Activated T-helper 1 cell treated with anti-CD3 and anti-CD28 coated beads, Interleukin-12 subunit alpha, Interleukin-12 subunit beta, Interleukin-2, Interleukin-4 antibody, amounts not matched to agents 30 ng/mL and 10 ng/mL and 1 ng/mL, durations not matched to agents 14 hours and 24 hours and 36 hours (primary cell): ENCODE measurements at regions not wholly inside any gene's neighbourhood (a gene's known extent, or its start where the extent isn't known, plus 50 kb on each side); places are given as distances from the start of the nearest gene placed in this dataset.
A peak's percentile ranks its signal among the peaks of the same experiment; 100 is the strongest.

Experiments used
- DNase-seq: peaks from one replicate; pipeline ENCODE4 v3.0.0; 2021; ENCODE audit warnings: low spot score
- H3K27ac Mint-ChIP-seq: one replicate; pipeline ENCODE4 v1.8.0; 2021; ENCODE audit warnings: mild to moderate bottlenecking, mixed read lengths
- H3K27me3 Mint-ChIP-seq: one replicate; pipeline ENCODE4 v1.8.0; 2022; ENCODE audit warnings: mild to moderate bottlenecking, moderate library complexity, mixed read lengths; ENCODE audit not compliant: insufficient read depth
- H3K36me3 Mint-ChIP-seq: one replicate; pipeline ENCODE4 v1.8.0; 2021; ENCODE audit warnings: low read depth, mixed read lengths
- H3K4me1 Mint-ChIP-seq: one replicate; pipeline ENCODE4 v1.8.0; 2021; ENCODE audit warnings: low read depth, mixed read lengths
- H3K4me3 Mint-ChIP-seq: one replicate; pipeline ENCODE4 v1.8.0; 2021; ENCODE audit warnings: mild to moderate bottlenecking, moderate library complexity, mixed read lengths
- H3K9me3 Mint-ChIP-seq: one replicate; pipeline ENCODE4 v1.8.0; 2021; ENCODE audit warnings: mixed read lengths
- intact Hi-C: fragments of 100-400 bp; cut with micrococcal nuclease; formaldehyde crosslinking; loops from one replicate; pipeline ENCODE4 v1.15.1; 2024

DNA sequence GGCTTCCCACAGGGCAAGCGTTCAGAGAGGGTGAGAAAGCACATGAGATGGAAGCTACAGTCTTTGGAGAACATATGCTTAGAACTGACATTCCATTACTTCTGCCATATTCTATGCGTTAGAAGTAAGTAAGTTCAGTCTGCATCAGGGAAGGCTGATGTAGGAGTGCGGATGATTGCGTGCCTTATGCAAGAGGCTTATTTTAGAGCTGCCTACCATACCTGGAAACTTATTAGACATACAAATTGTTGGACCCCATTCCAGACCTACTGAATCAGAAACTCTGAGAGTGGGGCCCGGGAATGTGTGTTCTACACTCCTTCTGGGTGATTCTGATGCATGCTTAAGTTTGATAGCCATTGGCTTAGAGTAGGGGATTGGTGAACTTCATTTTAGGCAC is 174.9 kb downstream of the KTN1 start:
- Mint-ChIP-seq H3K27me3 (peaks cover 7% of the 10 kb centered on the region), H3K36me3 (peaks cover 23% of the 10 kb centered on the region), H3K9me3 (no peaks in the 10 kb centered on the region), H3K4me3 (no peak overlapping the region), H3K4me1 (peaks cover 50% of the 10 kb centered on the region), H3K27ac (no peak overlapping the region)
- intact Hi-C loops, result no loop called here
- DNase-seq, result no peak

- Mint-ChIP-seq H3K36me3 (peaks cover 20% of the 10 kb centered on the region), H3K27ac (no peak overlapping the region), H3K4me1 (peaks cover 48% of the 10 kb centered on the region), H3K4me3 (no peak overlapping the region), H3K9me3 (no peaks in the 10 kb centered on the region), H3K27me3 (peaks cover 7% of the 10 kb centered on the region)
- DNase-seq, result no peak
- intact Hi-C loops, result no loop called here
These were observed 176.1 kb downstream of the KTN1 start for GRCh38 chr14:55756078-55756477.

DNA sequence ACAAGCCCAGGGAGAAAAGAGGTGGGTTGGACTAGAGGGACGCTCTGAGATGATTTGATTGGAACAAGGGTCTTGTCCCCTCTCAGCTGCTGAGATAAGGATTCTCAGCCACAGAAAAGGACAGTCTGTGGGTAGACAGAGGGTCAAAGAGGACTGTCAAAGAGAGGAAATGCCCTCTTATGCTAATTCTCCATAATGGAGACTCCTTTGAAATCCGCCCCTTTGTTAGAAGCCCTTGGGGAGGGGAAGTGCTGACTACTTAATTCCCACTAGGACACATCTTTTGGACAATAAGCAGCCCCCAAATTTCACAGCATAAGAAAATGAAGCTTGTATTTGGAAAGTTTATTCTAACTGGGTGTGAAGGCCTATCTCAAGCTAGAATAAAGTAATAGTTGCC is 176.6 kb downstream of the KTN1 start:
- no peak for DNase-seq
- no peak overlapping the region for H3K27ac Mint-ChIP-seq
- H3K4me1 Mint-ChIP-seq, result peaks cover 52% of the 10 kb centered on the region
- no peaks in the 10 kb centered on the region for H3K9me3 Mint-ChIP-seq
- H3K27me3 Mint-ChIP-seq, result peaks cover 7% of the 10 kb centered on the region
- peaks cover 18% of the 10 kb centered on the region for H3K36me3 Mint-ChIP-seq
- H3K4me3 Mint-ChIP-seq, result peak overlapping the region; percentile 12
- intact Hi-C loops, result no loop called here

- no peak for DNase-seq
- intact Hi-C loops, result no loop called here
- H3K36me3 Mint-ChIP-seq, result peaks cover 15% of the 10 kb centered on the region
- H3K4me3 Mint-ChIP-seq, result no peak overlapping the region
- H3K9me3 Mint-ChIP-seq, result no peaks in the 10 kb centered on the region
- H3K27ac Mint-ChIP-seq, result no peak overlapping the region
- peaks cover 58% of the 10 kb centered on the region for H3K4me1 Mint-ChIP-seq
- H3K27me3 Mint-ChIP-seq, result peaks cover 10% of the 10 kb centered on the region
These were observed 178.8 kb downstream of the KTN1 start for GRCh38 chr14:55758796-55759195.

DNA sequence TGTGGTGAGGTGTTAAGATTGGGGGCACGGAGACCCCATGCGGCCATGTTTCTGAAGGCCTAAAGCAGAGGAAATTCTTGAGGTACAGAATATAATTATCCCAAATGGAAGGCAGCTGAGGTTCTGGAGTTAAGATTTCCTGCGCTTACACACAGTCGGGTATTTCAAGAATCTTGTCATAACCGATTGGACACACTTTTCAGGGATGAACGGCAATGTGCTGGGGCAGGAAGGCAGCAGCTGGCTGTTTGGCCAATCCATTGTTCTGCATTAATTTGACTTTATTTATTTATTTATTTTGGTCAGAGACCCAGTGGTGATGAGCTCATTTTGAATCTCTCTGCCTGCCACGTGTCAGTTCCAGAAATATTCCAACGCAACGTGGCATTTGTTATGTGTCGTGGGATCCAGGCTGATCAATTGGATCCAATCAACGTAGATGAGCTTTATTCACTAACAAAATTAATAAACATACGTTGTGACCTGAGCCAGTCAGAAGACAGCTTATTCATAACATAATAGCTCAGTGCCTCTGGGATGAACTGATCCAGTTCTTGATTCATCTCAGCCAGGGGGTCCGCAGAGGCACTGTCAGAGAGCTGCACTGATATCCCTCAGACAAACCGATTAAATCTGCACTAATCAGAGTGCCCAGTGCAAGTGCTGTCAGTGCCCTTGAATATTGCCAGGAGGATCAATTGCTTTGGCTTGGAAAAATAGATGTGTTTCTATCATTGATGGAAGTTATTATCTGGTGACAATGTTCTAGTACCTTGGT is 181.0 kb downstream of the KTN1 start:
- intact Hi-C loops, result no loop called here
- Mint-ChIP-seq H3K9me3 (peaks cover 14% of the 10 kb centered on the region), H3K4me3 (peak overlapping the region; percentile 62), H3K27me3 (peaks cover 10% of the 10 kb centered on the region), H3K36me3 (peaks cover 15% of the 10 kb centered on the region), H3K4me1 (peaks cover 57% of the 10 kb centered on the region), H3K27ac (peak overlapping the region; percentile 56)
- no peak for DNase-seq

- H3K27ac Mint-ChIP-seq, result peak overlapping the region; percentile 80
- H3K9me3 Mint-ChIP-seq, result peaks cover 14% of the 10 kb centered on the region
- H3K4me3 Mint-ChIP-seq, result peak overlapping the region; percentile 62
- intact Hi-C loops, result no loop called here
- H3K27me3 Mint-ChIP-seq, result peaks cover 10% of the 10 kb centered on the region
- DNase-seq, result no peak
- H3K4me1 Mint-ChIP-seq, result peaks cover 51% of the 10 kb centered on the region
- peaks cover 9% of the 10 kb centered on the region for H3K36me3 Mint-ChIP-seq
These were observed 181.6 kb downstream of the KTN1 start for GRCh38 chr14:55761651-55762050.

DNA sequence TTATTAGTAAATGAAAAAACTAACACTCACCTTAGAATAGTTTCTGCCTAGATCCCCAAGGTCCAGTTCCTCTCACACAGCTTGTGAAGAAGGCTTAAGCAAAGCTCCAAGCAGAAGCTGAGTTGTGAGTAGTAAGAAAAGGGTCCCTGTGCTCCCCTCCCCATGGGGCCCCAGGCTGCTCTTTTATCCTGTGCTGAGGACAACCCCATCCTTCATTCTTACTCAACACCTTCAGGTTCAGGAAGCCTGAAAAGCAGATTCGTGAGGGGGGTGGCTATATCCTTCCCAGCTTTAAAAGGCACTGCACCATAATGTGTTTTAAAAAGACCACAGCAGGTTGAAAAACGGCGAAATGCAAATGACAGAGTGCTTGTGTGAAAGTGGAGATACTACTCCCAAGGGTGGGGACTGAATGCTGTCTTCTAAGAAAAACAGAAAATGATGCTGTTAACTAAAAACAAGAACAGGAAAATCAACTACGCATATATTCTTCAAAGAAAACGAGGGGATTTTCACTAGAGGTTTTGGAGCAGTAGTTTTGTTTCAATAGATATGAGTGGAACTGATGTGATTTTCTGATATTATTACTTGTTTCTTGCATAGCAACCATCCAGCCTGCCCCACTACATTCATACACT is 182.7 kb downstream of the KTN1 start:
- H3K27ac Mint-ChIP-seq, result peak overlapping the region; percentile 54
- peaks cover 58% of the 10 kb centered on the region for H3K4me1 Mint-ChIP-seq
- intact Hi-C loops, result loop anchor here (1.0 kb wide), 2 partner anchors 41 to 45 kb away; no protein-coding TSS in a partner anchor
- peaks cover 14% of the 10 kb centered on the region for H3K9me3 Mint-ChIP-seq
- peak overlapping the region; percentile 62 for H3K4me3 Mint-ChIP-seq
- peak; percentile 20 for DNase-seq
- peaks cover 10% of the 10 kb centered on the region for H3K27me3 Mint-ChIP-seq
- H3K36me3 Mint-ChIP-seq, result peaks cover 8% of the 10 kb centered on the region

DNA sequence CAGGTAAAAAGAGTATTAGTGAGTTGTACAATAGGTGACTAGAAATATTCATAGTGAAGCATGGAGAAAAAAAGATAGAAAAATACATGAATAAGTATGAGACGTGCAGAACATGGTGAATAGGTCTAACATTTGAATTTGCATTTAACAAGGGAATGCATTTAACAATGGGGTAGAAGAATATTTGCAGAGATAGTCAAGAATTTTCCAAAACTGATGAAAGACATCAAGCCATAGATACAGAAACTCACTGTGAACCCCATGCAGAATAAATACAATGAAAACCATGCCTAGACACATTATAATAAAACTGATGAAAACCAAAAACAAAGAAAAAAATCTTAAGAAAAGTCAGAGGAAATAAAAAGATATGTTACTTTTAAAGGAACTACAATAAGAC is 184.8 kb downstream of the KTN1 start:
- intact Hi-C loops, result no loop called here
- Mint-ChIP-seq H3K4me1 (peaks cover 50% of the 10 kb centered on the region), H3K27ac (no peak overlapping the region), H3K36me3 (peaks cover 5% of the 10 kb centered on the region), H3K4me3 (no peak overlapping the region), H3K9me3 (peaks cover 20% of the 10 kb centered on the region), H3K27me3 (peaks cover 3% of the 10 kb centered on the region)
- no peak for DNase-seq

- Mint-ChIP-seq H3K4me1 (peaks cover 48% of the 10 kb centered on the region), H3K9me3 (peaks cover 20% of the 10 kb centered on the region), H3K36me3 (peaks cover 5% of the 10 kb centered on the region), H3K27ac (no peak overlapping the region), H3K27me3 (peaks cover 3% of the 10 kb centered on the region), H3K4me3 (no peak overlapping the region)
- intact Hi-C loops, result no loop called here
- DNase-seq, result no peak
These were observed 186.1 kb downstream of the KTN1 start for GRCh38 chr14:55766071-55766470.

GRCh38 chr14:55767286-55767685 is 187.3 kb downstream of the KTN1 start:
- no peak for DNase-seq
- intact Hi-C loops, result no loop called here
- H3K4me1 Mint-ChIP-seq, result peaks cover 36% of the 10 kb centered on the region
- H3K27ac Mint-ChIP-seq, result no peak overlapping the region
- peaks cover 5% of the 10 kb centered on the region for H3K36me3 Mint-ChIP-seq
- peaks cover 20% of the 10 kb centered on the region for H3K9me3 Mint-ChIP-seq
- H3K4me3 Mint-ChIP-seq, result no peak overlapping the region
- no peaks in the 10 kb centered on the region for H3K27me3 Mint-ChIP-seq

- Mint-ChIP-seq H3K27me3 (no peaks in the 10 kb centered on the region), H3K4me3 (no peak overlapping the region), H3K9me3 (peaks cover 12% of the 10 kb centered on the region), H3K36me3 (peaks cover 2% of the 10 kb centered on the region), H3K27ac (no peak overlapping the region), H3K4me1 (peaks cover 27% of the 10 kb centered on the region)
- intact Hi-C loops, result no loop called here
- DNase-seq, result no peak
These were observed 189.9 kb downstream of the KTN1 start for GRCh38 chr14:55769877-55770276.

DNA sequence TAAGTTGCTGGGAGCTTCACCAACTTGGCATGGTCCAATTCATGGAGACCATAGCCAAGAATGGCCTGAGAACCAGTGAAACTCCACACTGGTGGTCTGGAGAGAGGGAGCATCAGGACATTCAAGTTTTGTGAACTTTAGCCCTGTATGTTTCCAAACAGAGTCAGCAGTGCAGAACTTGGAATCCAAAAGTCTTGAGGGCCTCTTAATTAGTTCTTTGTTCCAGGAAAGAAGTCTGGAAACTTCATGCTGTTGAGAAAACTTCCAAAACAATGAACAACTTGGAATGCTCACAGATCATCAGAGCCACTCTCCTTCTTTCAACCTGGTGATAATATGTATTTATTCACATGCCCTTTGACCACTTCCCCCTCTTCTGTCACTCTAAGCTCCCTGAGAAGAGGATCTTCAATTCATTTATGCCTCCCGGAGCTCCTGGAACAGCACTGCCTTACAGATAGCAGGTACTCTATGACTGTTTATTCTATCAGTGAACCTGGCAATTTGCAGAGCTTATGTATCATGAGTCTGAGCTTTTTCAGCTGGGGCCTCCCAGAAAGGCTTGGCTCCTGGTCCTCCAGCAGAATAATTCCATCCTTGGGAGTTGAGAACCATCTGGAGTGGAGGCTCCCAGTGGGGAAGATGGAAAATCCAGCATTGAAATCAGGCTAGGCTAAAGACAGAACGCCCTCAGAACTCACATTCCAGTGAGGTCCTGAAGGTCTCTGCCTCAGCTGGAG is 191.4 kb downstream of the KTN1 start:
- peaks cover 20% of the 10 kb centered on the region for H3K4me1 Mint-ChIP-seq
- H3K9me3 Mint-ChIP-seq, result peaks cover 5% of the 10 kb centered on the region
- H3K27me3 Mint-ChIP-seq, result no peaks in the 10 kb centered on the region
- H3K36me3 Mint-ChIP-seq, result peaks cover 2% of the 10 kb centered on the region
- intact Hi-C loops, result no loop called here
- no peak for DNase-seq
- no peak overlapping the region for H3K4me3 Mint-ChIP-seq
- H3K27ac Mint-ChIP-seq, result no peak overlapping the region

DNA sequence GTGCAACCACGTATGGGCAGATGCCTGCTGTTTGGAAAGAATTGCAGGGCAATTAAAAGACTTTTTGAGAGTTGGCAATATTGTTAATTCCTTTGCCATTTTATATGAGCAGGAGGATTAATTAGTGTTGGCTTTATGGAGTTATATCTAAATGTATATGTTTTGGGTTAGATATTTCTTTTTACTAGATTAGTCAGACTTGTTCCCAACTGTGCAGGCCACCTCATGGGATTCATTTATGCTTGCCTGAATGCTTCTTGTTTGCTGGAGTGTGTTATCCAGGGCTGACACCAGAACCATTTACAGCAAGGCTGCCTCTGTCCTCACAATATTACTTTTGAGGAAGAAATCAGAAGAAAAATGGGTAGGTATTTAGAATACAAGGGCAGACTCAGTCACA is 192.5 kb downstream of the KTN1 start:
- intact Hi-C loops, result no loop called here
- no peak overlapping the region for H3K27ac Mint-ChIP-seq
- H3K4me3 Mint-ChIP-seq, result no peak overlapping the region
- H3K27me3 Mint-ChIP-seq, result no peaks in the 10 kb centered on the region
- H3K9me3 Mint-ChIP-seq, result peaks cover 5% of the 10 kb centered on the region
- DNase-seq, result no peak
- peaks cover 12% of the 10 kb centered on the region for H3K4me1 Mint-ChIP-seq
- H3K36me3 Mint-ChIP-seq, result peaks cover 2% of the 10 kb centered on the region
